NT2/D1 (cell line): ENCODE measurements at regions not wholly inside any gene's neighbourhood (a gene's known extent, or its start where the extent isn't known, plus 50 kb on each side); places are given as distances from the start of the nearest gene placed in this dataset.

Experiments used
- DNase-seq: peaks from one replicate; pipeline ENCODE4 v3.0.0-alpha.2; 2011; ENCODE audit warnings: low read depth, low spot score
- H3K27me3 ChIP-seq: 2 replicates; pipeline ENCODE4 v1.6.0; 2011; ENCODE audit warnings: mild to moderate bottlenecking; ENCODE audit not compliant: insufficient read length, insufficient read depth
- H3K36me3 ChIP-seq: 2 replicates; pipeline ENCODE4 v1.6.1; 2011; ENCODE audit warnings: mild to moderate bottlenecking, low read length, mixed read lengths; ENCODE audit not compliant: insufficient read depth, insufficient read length
- H3K4me1 ChIP-seq: 2 replicates; pipeline ENCODE4 v1.5.1; 2011; ENCODE audit not compliant: insufficient read depth, insufficient read length
- H3K4me3 ChIP-seq: 2 replicates; pipeline ENCODE4 v1.5.1; 2011; ENCODE audit warnings: low read depth; ENCODE audit not compliant: insufficient read length
- H3K9ac ChIP-seq: 2 replicates; pipeline ENCODE4 v1.6.0; 2011; ENCODE audit warnings: low read depth; ENCODE audit not compliant: insufficient read length
- H3K9me3 ChIP-seq: 2 replicates; pipeline ENCODE4 v1.5.1; 2011; ENCODE audit warnings: mild to moderate bottlenecking, low read length; ENCODE audit not compliant: insufficient read depth
- SUZ12 ChIP-seq: IDR thresholded peaks from 2 replicates; pipeline ENCODE4 v1.6.1; 2011; ENCODE audit not compliant: insufficient read length, insufficient read depth; ENCODE audit errors: extremely low read depth
- YY1 ChIP-seq: IDR thresholded peaks from 2 replicates; pipeline ENCODE4 v1.6.1; 2011; ENCODE audit not compliant: insufficient read length, insufficient read depth
- ZNF274 ChIP-seq: IDR thresholded peaks from 2 replicates; pipeline ENCODE4 v1.6.1; 2011; ENCODE audit warnings: mild to moderate bottlenecking, low read depth, low read length

- Histone ChIP-seq H3K9ac (no peak overlapping the region), H3K4me1 (no peaks in the 10 kb centered on the region), H3K4me3 (peak overlapping the region; percentile 24), H3K27me3 (peaks cover 11% of the 10 kb centered on the region), H3K36me3 (no peaks in the 10 kb centered on the region), H3K9me3 (no peaks in the 10 kb centered on the region)
- TF ChIP-seq SUZ12 (no peak), YY1 (no peak), ZNF274 (no peak)
- no peak for DNase-seq
These were observed 140.5 kb upstream of the ZIC3 start for GRCh38 chrX:137425273-137425902.

- DNase-seq = no peak
- Histone ChIP-seq H3K36me3 (no peaks in the 10 kb centered on the region), H3K9ac (peak overlapping the region; percentile 1), H3K4me1 (no peaks in the 10 kb centered on the region), H3K27me3 (peaks cover 11% of the 10 kb centered on the region), H3K4me3 (no peak overlapping the region), H3K9me3 (no peaks in the 10 kb centered on the region)
- TF ChIP-seq SUZ12 = no peak
- no peak for TF ChIP-seq ZNF274
These were observed 141.2 kb upstream of the ZIC3 start for GRCh38 chrX:137424679-137425078.

GRCh38 chrX:137423241-137423640 is 142.7 kb upstream of the ZIC3 start:
- no peaks in the 10 kb centered on the region for H3K36me3 ChIP-seq
- DNase-seq = no peak
- no peak overlapping the region for H3K4me3 ChIP-seq
- H3K9me3 ChIP-seq = no peaks in the 10 kb centered on the region
- H3K9ac ChIP-seq = no peak overlapping the region
- TF ChIP-seq SUZ12 = no peak
- TF ChIP-seq YY1 = no peak
- no peak for TF ChIP-seq ZNF274
- peaks cover 11% of the 10 kb centered on the region for H3K27me3 ChIP-seq
- H3K4me1 ChIP-seq = no peaks in the 10 kb centered on the region

GRCh38 chrX:137418086-137418485 is 147.8 kb upstream of the ZIC3 start:
- H3K4me1 ChIP-seq = no peaks in the 10 kb centered on the region
- H3K36me3 ChIP-seq = no peaks in the 10 kb centered on the region
- TF ChIP-seq SUZ12 = no peak
- TF ChIP-seq YY1 = no peak
- no peak for TF ChIP-seq ZNF274
- no peak for DNase-seq
- no peaks in the 10 kb centered on the region for H3K27me3 ChIP-seq
- H3K9me3 ChIP-seq = no peaks in the 10 kb centered on the region
- no peak overlapping the region for H3K9ac ChIP-seq
- H3K4me3 ChIP-seq = no peak overlapping the region

- no peaks in the 10 kb centered on the region for H3K9me3 ChIP-seq
- H3K4me3 ChIP-seq = no peak overlapping the region
- H3K9ac ChIP-seq = no peak overlapping the region
- no peaks in the 10 kb centered on the region for H3K36me3 ChIP-seq
- no peaks in the 10 kb centered on the region for H3K27me3 ChIP-seq
- no peaks in the 10 kb centered on the region for H3K4me1 ChIP-seq
- no peak for DNase-seq
- TF ChIP-seq ZNF274 = no peak
- no peak for TF ChIP-seq YY1
- TF ChIP-seq SUZ12 = no peak
These were observed 152.7 kb upstream of the ZIC3 start for GRCh38 chrX:137413190-137413589.

- Histone ChIP-seq H3K27me3 (no peaks in the 10 kb centered on the region), H3K9ac (no peak overlapping the region), H3K36me3 (no peaks in the 10 kb centered on the region), H3K9me3 (no peaks in the 10 kb centered on the region), H3K4me1 (no peaks in the 10 kb centered on the region), H3K4me3 (no peak overlapping the region)
- no peak for TF ChIP-seq SUZ12
- DNase-seq = no peak
These were observed 160.3 kb upstream of the ZIC3 start for GRCh38 chrX:137405449-137406140.

GRCh38 chrX:137401092-137401491 is 164.8 kb upstream of the ZIC3 start:
- H3K4me1 ChIP-seq = no peaks in the 10 kb centered on the region
- no peaks in the 10 kb centered on the region for H3K9me3 ChIP-seq
- no peaks in the 10 kb centered on the region for H3K27me3 ChIP-seq
- H3K4me3 ChIP-seq = no peak overlapping the region
- H3K9ac ChIP-seq = no peak overlapping the region
- no peak for DNase-seq
- no peaks in the 10 kb centered on the region for H3K36me3 ChIP-seq
- no peak for TF ChIP-seq YY1
- TF ChIP-seq SUZ12 = no peak

- Histone ChIP-seq H3K4me3 (no peak overlapping the region), H3K36me3 (no peaks in the 10 kb centered on the region), H3K27me3 (no peaks in the 10 kb centered on the region), H3K9me3 (no peaks in the 10 kb centered on the region), H3K4me1 (no peaks in the 10 kb centered on the region), H3K9ac (no peak overlapping the region)
- no peak for DNase-seq
- no peak for TF ChIP-seq ZNF274
- TF ChIP-seq YY1 = no peak
- TF ChIP-seq SUZ12 = no peak
These were observed 178.3 kb upstream of the ZIC3 start for GRCh38 chrX:137387646-137388045.
